GM18909 (cell line): ENCODE measurements at regions not wholly inside any gene's neighbourhood (a gene's known extent, or its start where the extent isn't known, plus 50 kb on each side); places are given as distances from the start of the nearest gene placed in this dataset.
A peak's percentile ranks its signal among the peaks of the same experiment; 100 is the strongest.

ENCODE experiments used
- ATAC-seq: cut with Tn5 transposase; IDR thresholded peaks from one replicate; pipeline ENCODE4 v1.9.1; 2021; ENCODE audit warnings: mild to moderate bottlenecking; ENCODE audit not compliant: unreplicated experiment, poor library complexity

- no peak for ATAC-seq
Observed at GRCh38 chr1:90650401-90650800, 66.7 kb downstream of the BARHL2 start.

GRCh38 chr1:90640325-90640724 lies 76.8 kb downstream of the BARHL2 start:
- no peak for ATAC-seq

- ATAC-seq: no peak
Observed at GRCh38 chr1:90622666-90623065, 94.4 kb downstream of the BARHL2 start.

- no peak for ATAC-seq
Observed at GRCh38 chr1:90621986-90622385, 95.1 kb downstream of the BARHL2 start.

- no peak for ATAC-seq
Observed at GRCh38 chr1:90616395-90616794, 100.7 kb downstream of the BARHL2 start.

GRCh38 chr1:90614872-90615271 lies 102.2 kb downstream of the BARHL2 start:
- no peak for ATAC-seq

GRCh38 chr1:90613371-90613770 lies 103.7 kb downstream of the BARHL2 start:
- ATAC-seq: no peak

GRCh38 chr1:90612033-90612432 lies 105.1 kb downstream of the BARHL2 start:
- no peak for ATAC-seq

GRCh38 chr1:90607736-90608135 lies 109.4 kb downstream of the BARHL2 start:
- no peak for ATAC-seq

GRCh38 chr1:90605070-90605469 lies 112.0 kb downstream of the BARHL2 start:
- no peak for ATAC-seq

- no peak for ATAC-seq
Observed at GRCh38 chr1:90593312-90593711, 123.8 kb downstream of the BARHL2 start.

GRCh38 chr1:90591970-90592356 lies 125.1 kb downstream of the BARHL2 start:
- no peak for ATAC-seq

GRCh38 chr1:90591355-90591969 lies 125.6 kb downstream of the BARHL2 start:
- no peak for ATAC-seq

GRCh38 chr1:90580176-90580575 lies 136.9 kb downstream of the BARHL2 start:
- no peak for ATAC-seq

- peak; percentile 79 for ATAC-seq
Observed at GRCh38 chr1:90579212-90579802, 137.8 kb downstream of the BARHL2 start.

- ATAC-seq: no peak
Observed at GRCh38 chr1:90574692-90575370, 142.3 kb downstream of the BARHL2 start.

GRCh38 chr1:90573736-90574135 lies 143.4 kb downstream of the BARHL2 start:
- ATAC-seq: no peak

GRCh38 chr1:90572446-90572845 lies 144.7 kb downstream of the BARHL2 start:
- ATAC-seq: no peak

GRCh38 chr1:90568436-90568835 lies 148.7 kb downstream of the BARHL2 start:
- ATAC-seq: no peak

- ATAC-seq: no peak
Observed at GRCh38 chr1:90564164-90564563, 152.9 kb downstream of the BARHL2 start.

GRCh38 chr1:90562892-90563291 lies 154.2 kb downstream of the BARHL2 start:
- ATAC-seq: no peak

- no peak for ATAC-seq
Observed at GRCh38 chr1:90561911-90562310, 155.2 kb downstream of the BARHL2 start.
